ENCODE measurements at regions not wholly inside any gene's neighbourhood (a gene's known extent, or its start where the extent isn't known, plus 50 kb on each side); places are given as distances from the start of the nearest gene placed in this dataset.
A peak's percentile ranks its signal among the peaks of the same experiment; 100 is the strongest.

GRCh38 chr11:45347348-45348082 lies 61.4 kb upstream of the SYT13 start:
- TF ChIP-seq CTCF (conservative IDR thresholded peaks at IDR 0.05; ENCODE audit: low read depth, low read length), result no peak
- DNase-seq (ENCODE audit: low read depth), result no peak
- H3K4me3 ChIP-seq (ENCODE audit: low read depth, low read length), result no peak overlapping the region

GRCh38 chr11:45345491-45345890 lies 59.4 kb upstream of the SYT13 start:
- no peak for TF ChIP-seq CTCF (conservative IDR thresholded peaks at IDR 0.05; ENCODE audit: low read depth, low read length)
- H3K4me3 ChIP-seq (ENCODE audit: low read depth, low read length), result no peak overlapping the region
- DNase-seq (ENCODE audit: low read depth), result no peak

GRCh38 chr11:45344028-45344427 lies 57.9 kb upstream of the SYT13 start:
- TF ChIP-seq CTCF (conservative IDR thresholded peaks at IDR 0.05; ENCODE audit: low read depth, low read length), result no peak
- no peak overlapping the region for H3K4me3 ChIP-seq (ENCODE audit: low read depth, low read length)
- no peak for DNase-seq (ENCODE audit: low read depth)

- no peak overlapping the region for H3K4me3 ChIP-seq (ENCODE audit: low read depth, low read length)
- no peak for TF ChIP-seq CTCF (conservative IDR thresholded peaks at IDR 0.05; ENCODE audit: low read depth, low read length)
- no peak for DNase-seq (ENCODE audit: low read depth)
Observed at GRCh38 chr11:45343444-45343843, 57.3 kb upstream of the SYT13 start.

GRCh38 chr11:45341372-45341771 lies 55.2 kb upstream of the SYT13 start:
- no peak overlapping the region for H3K4me3 ChIP-seq (ENCODE audit: low read depth, low read length)
- no peak for DNase-seq (ENCODE audit: low read depth)
- no peak for TF ChIP-seq CTCF (conservative IDR thresholded peaks at IDR 0.05; ENCODE audit: low read depth, low read length)

GRCh38 chr11:45339729-45340519 lies 53.8 kb upstream of the SYT13 start:
- peak; percentile 85 for TF ChIP-seq CTCF (conservative IDR thresholded peaks at IDR 0.05; ENCODE audit: low read depth, low read length)
- peak; percentile 87 for DNase-seq (ENCODE audit: low read depth)
- no peak overlapping the region for H3K4me3 ChIP-seq (ENCODE audit: low read depth, low read length)
